ENCODE measurements at regions not wholly inside any gene's neighbourhood (a gene's known extent, or its start where the extent isn't known, plus 50 kb on each side); places are given as distances from the start of the nearest gene placed in this dataset.

GRCh38 chr7:46174196-46174580, 253.1 kb upstream of the IGFBP3 start:
- WGBS, 2 donors = 29 to 32% methylated on average over 2 of the region's 2 CpGs
- intact Hi-C loops (cut with DNase I; ENCODE audit: low total_unique reads) = no loop called here
- TF ChIP-seq POLR2A (IDR thresholded peaks at IDR 0.05) (no peak), CTCF (IDR thresholded peaks at IDR 0.05) (no peak)
- H3K4me3 ChIP-seq (ENCODE audit: low read depth, poor library complexity, severe bottlenecking) = no peak overlapping the region
- DNase-seq (ENCODE audit: low spot score in 2 of 2) = no peak

GRCh38 chr7:46173476-46174195, 252.6 kb upstream of the IGFBP3 start:
- DNase-seq (ENCODE audit: low spot score in 2 of 2) = no peak
- WGBS, 2 donors = 73 to 74% methylated on average over 14 of the region's 14 CpGs
- intact Hi-C loops (cut with DNase I; ENCODE audit: low total_unique reads) = no loop called here

GRCh38 chr7:46170792-46171191, 249.7 kb upstream of the IGFBP3 start:
- no peak overlapping the region for H3K4me3 ChIP-seq (ENCODE audit: low read depth, poor library complexity, severe bottlenecking)
- 60 to 63% methylated on average over 1 of the region's 1 CpG for WGBS, 2 donors
- intact Hi-C loops (cut with DNase I; ENCODE audit: low total_unique reads) = no loop called here
- DNase-seq (ENCODE audit: low spot score in 2 of 2) = no peak
- TF ChIP-seq POLR2A (IDR thresholded peaks at IDR 0.05) = no peak
- no peak for TF ChIP-seq CTCF (IDR thresholded peaks at IDR 0.05)

More at GRCh38 chr7:46173476-46174195, 252.6 kb upstream of the IGFBP3 start:
- TF ChIP-seq CTCF (IDR thresholded peaks at IDR 0.05) (no peak), POLR2A (IDR thresholded peaks at IDR 0.05) (no peak)
- H3K4me3 ChIP-seq (ENCODE audit: low read depth, poor library complexity, severe bottlenecking) = no peak overlapping the region

GRCh38 chr7:46170021-46170420, 248.9 kb upstream of the IGFBP3 start:
- H3K4me3 ChIP-seq (ENCODE audit: low read depth, poor library complexity, severe bottlenecking) = no peak overlapping the region
- intact Hi-C loops (cut with DNase I; ENCODE audit: low total_unique reads) = no loop called here
- TF ChIP-seq CTCF (IDR thresholded peaks at IDR 0.05) = no peak
- no peak for TF ChIP-seq POLR2A (IDR thresholded peaks at IDR 0.05)
- no peak for DNase-seq (ENCODE audit: low spot score in 2 of 2)
- 90 to 93% methylated on average over 6 of the region's 6 CpGs for WGBS, 2 donors

GRCh38 chr7:46169384-46169755, 248.3 kb upstream of the IGFBP3 start:
- H3K4me3 ChIP-seq (ENCODE audit: low read depth, poor library complexity, severe bottlenecking) = no peak overlapping the region
- intact Hi-C loops (cut with DNase I; ENCODE audit: low total_unique reads) = no loop called here
- WGBS, 2 donors = 55 to 62% methylated on average over 1 of the region's 1 CpG
- DNase-seq (ENCODE audit: low spot score in 2 of 2) = no peak
- TF ChIP-seq POLR2A (IDR thresholded peaks at IDR 0.05) (no peak), CTCF (IDR thresholded peaks at IDR 0.05) (no peak)
